BLaER1 treated with 17β-estradiol and CSF1 and Interleukin-3, amounts not matched to agents 10 nM and 100 nM (cell line): ENCODE measurements at regions not wholly inside any gene's neighbourhood (a gene's known extent, or its start where the extent isn't known, plus 50 kb on each side); places are given as distances from the start of the nearest gene placed in this dataset.
"Not testable (repeated sequence)": the region's sequence is repeated elsewhere in the genome, so short reads cannot be mapped to it uniquely, and the experiment has no call there.

Experiments
- H3K27ac ChIP-seq, 11 experiments: shearing (Covaris generic); formaldehyde crosslinking; 2 replicates each; pipeline ENCODE4 v1.8.1; 2022
- H3K27me3 ChIP-seq, 11 experiments: shearing (Covaris generic); formaldehyde crosslinking; 2 replicates each; pipeline ENCODE4 v1.8.1; 2022
- H3K36me3 ChIP-seq, 11 experiments: shearing (Covaris generic); formaldehyde crosslinking; 2 replicates each; pipeline ENCODE4 v1.8.1; 2022
- H3K4me1 ChIP-seq, 10 experiments: shearing (Covaris generic); formaldehyde crosslinking; 2 replicates each; pipeline ENCODE4 v1.8.1; 2022
- H3K4me2 ChIP-seq, 11 experiments: shearing (Covaris generic); formaldehyde crosslinking; 2 replicates each; pipeline ENCODE4 v1.8.1; 2022
- H3K4me3 ChIP-seq, 10 experiments: shearing (Covaris generic); formaldehyde crosslinking; 2 replicates each; pipeline ENCODE4 v1.8.1; 2022
- H3K9ac ChIP-seq, 11 experiments: shearing (Covaris generic); formaldehyde crosslinking; 2 replicates each; pipeline ENCODE4 v1.8.1; 2022
- H3K9me3 ChIP-seq, 11 experiments: shearing (Covaris generic); formaldehyde crosslinking; replicated peaks in 1 of 11; 2 replicates each; pipeline ENCODE4 v1.8.1; 2022
- H4K20me1 ChIP-seq, 11 experiments: shearing (Covaris generic); formaldehyde crosslinking; 2 replicates each; pipeline ENCODE4 v1.8.1; 2022
- Cebpa-rat ChIP-seq, 11 experiments: shearing (Covaris generic); IDR thresholded peaks; 2 replicates each; pipeline ENCODE4 v1.8.1; 2022

- Histone ChIP-seq H3K4me3 (no peak overlapping the region; a peak in 1 of 20 replicates), H3K36me3 (no peaks in the 10 kb centered on the region; a peak in 2 of 22 replicates), H3K4me1 (no peaks in the 10 kb centered on the region), H4K20me1 (no peaks in the 10 kb centered on the region), H3K27ac (no peak overlapping the region), H3K27me3 (no peaks in the 10 kb centered on the region), H3K4me2 (no peak overlapping the region), H3K9ac (no peak overlapping the region), H3K9me3 (peaks cover 42 to 60% (median 51%) of the 10 kb centered on the region in 11 experiments)
- TF ChIP-seq Cebpa-rat (IDR thresholded peaks at IDR 0.05) = no peak
Measured at GRCh38 chr15:95784508-95784907, 546.0 kb upstream of the NR2F2 start.

GRCh38 chr15:95785276-95785675 is 545.2 kb upstream of the NR2F2 start:
- H3K27me3 ChIP-seq, H3K36me3 ChIP-seq, H4K20me1 ChIP-seq, H3K27ac ChIP-seq, H3K9ac ChIP-seq, H3K4me2 ChIP-seq, H3K4me1 ChIP-seq, H3K4me3 ChIP-seq: not testable (repeated sequence)
- H3K9me3 ChIP-seq = peaks cover 42 to 60% (median 51%) of the 10 kb centered on the region in 11 experiments

- Histone ChIP-seq H3K36me3 (no peaks in the 10 kb centered on the region), H3K9ac (no peak overlapping the region), H3K9me3 (no peaks in the 10 kb centered on the region), H3K27ac (no peak overlapping the region), H4K20me1 (no peaks in the 10 kb centered on the region), H3K4me1 (no peaks in the 10 kb centered on the region), H3K4me2 (no peak overlapping the region), H3K4me3 (no peak overlapping the region), H3K27me3 (no peaks in the 10 kb centered on the region)
- TF ChIP-seq Cebpa-rat (IDR thresholded peaks at IDR 0.05) = no peak
Measured at GRCh38 chr15:95793231-95793630, 537.3 kb upstream of the NR2F2 start.

- no peaks in the 10 kb centered on the region for H3K27me3 ChIP-seq
- H3K4me2 ChIP-seq = no peak overlapping the region
- H3K9ac ChIP-seq = no peak overlapping the region
- H3K4me1 ChIP-seq = peaks cover 0 to 9% (median 0%) of the 10 kb centered on the region in 10 experiments; a peak in 3 of 20 replicates
- no peak for TF ChIP-seq Cebpa-rat (IDR thresholded peaks at IDR 0.05)
- H3K36me3 ChIP-seq = no peaks in the 10 kb centered on the region
- no peaks in the 10 kb centered on the region for H3K9me3 ChIP-seq
- no peak overlapping the region for H3K27ac ChIP-seq
- no peaks in the 10 kb centered on the region for H4K20me1 ChIP-seq
- no peak overlapping the region for H3K4me3 ChIP-seq
Measured at GRCh38 chr15:95795386-95795785, 535.1 kb upstream of the NR2F2 start.

- TF ChIP-seq Cebpa-rat (IDR thresholded peaks at IDR 0.05) = no peak
- Histone ChIP-seq H3K4me3 (no peak overlapping the region), H3K4me1 (peaks cover 0 to 16% (median 0%) of the 10 kb centered on the region in 10 experiments; a peak in 4 of 20 replicates), H3K27me3 (no peaks in the 10 kb centered on the region), H4K20me1 (no peaks in the 10 kb centered on the region), H3K27ac (no peak overlapping the region; a peak in 1 of 22 replicates), H3K36me3 (no peaks in the 10 kb centered on the region), H3K4me2 (peak overlapping the region in 2 of 11 experiments; percentile 10 to 13; a peak in 1 of 22 replicates), H3K9me3 (no peaks in the 10 kb centered on the region), H3K9ac (no peak overlapping the region)
Measured at GRCh38 chr15:95799286-95800200, 531.0 kb upstream of the NR2F2 start.

- Histone ChIP-seq H3K4me1 (peaks cover 0 to 13% (median 0%) of the 10 kb centered on the region in 10 experiments; a peak in 4 of 20 replicates), H4K20me1 (no peaks in the 10 kb centered on the region), H3K36me3 (no peaks in the 10 kb centered on the region), H3K4me3 (no peak overlapping the region), H3K9me3 (peaks cover 0 to 8% (median 0%) of the 10 kb centered on the region in 11 experiments; a peak in 2 of 22 replicates), H3K9ac (no peak overlapping the region), H3K27me3 (no peaks in the 10 kb centered on the region), H3K27ac (no peak overlapping the region), H3K4me2 (no peak overlapping the region)
- no peak for TF ChIP-seq Cebpa-rat (IDR thresholded peaks at IDR 0.05)
Measured at GRCh38 chr15:95804484-95804883, 526.0 kb upstream of the NR2F2 start.

GRCh38 chr15:95812491-95812890 is 518.0 kb upstream of the NR2F2 start:
- Histone ChIP-seq H3K9ac (no peak overlapping the region), H3K27ac (no peak overlapping the region), H3K4me2 (no peak overlapping the region), H3K9me3 (no peaks in the 10 kb centered on the region), H3K36me3 (no peaks in the 10 kb centered on the region), H3K4me1 (no peaks in the 10 kb centered on the region), H3K4me3 (no peak overlapping the region), H3K27me3 (no peaks in the 10 kb centered on the region), H4K20me1 (no peaks in the 10 kb centered on the region)
- no peak for TF ChIP-seq Cebpa-rat (IDR thresholded peaks at IDR 0.05)

GRCh38 chr15:95814908-95815307 is 515.6 kb upstream of the NR2F2 start:
- Histone ChIP-seq H3K27me3 (no peaks in the 10 kb centered on the region), H3K4me2 (no peak overlapping the region), H3K4me3 (no peak overlapping the region)

GRCh38 chr15:95816591-95816990 is 513.9 kb upstream of the NR2F2 start:
- H3K36me3 ChIP-seq = no peaks in the 10 kb centered on the region
- no peak overlapping the region for H3K4me3 ChIP-seq
- H3K4me2 ChIP-seq = no peak overlapping the region
- H3K27me3 ChIP-seq = no peaks in the 10 kb centered on the region
- H4K20me1 ChIP-seq = no peaks in the 10 kb centered on the region
- no peaks in the 10 kb centered on the region for H3K4me1 ChIP-seq
- no peak overlapping the region for H3K9ac ChIP-seq
- H3K9me3 ChIP-seq = no peaks in the 10 kb centered on the region
- no peak for TF ChIP-seq Cebpa-rat (IDR thresholded peaks at IDR 0.05)
- no peak overlapping the region for H3K27ac ChIP-seq

More at GRCh38 chr15:95814908-95815307, 515.6 kb upstream of the NR2F2 start:
- Histone ChIP-seq H3K36me3 (no peaks in the 10 kb centered on the region), H4K20me1 (no peaks in the 10 kb centered on the region), H3K9me3 (no peaks in the 10 kb centered on the region), H3K9ac (no peak overlapping the region), H3K27ac (no peak overlapping the region), H3K4me1 (no peaks in the 10 kb centered on the region)
- no peak for TF ChIP-seq Cebpa-rat (IDR thresholded peaks at IDR 0.05)

GRCh38 chr15:95822961-95823360 is 507.5 kb upstream of the NR2F2 start:
- H3K4me1 ChIP-seq = no peaks in the 10 kb centered on the region

More at GRCh38 chr15:95822961-95823360, 507.5 kb upstream of the NR2F2 start:
- H3K9ac ChIP-seq = no peak overlapping the region
- no peaks in the 10 kb centered on the region for H3K27me3 ChIP-seq
- no peaks in the 10 kb centered on the region for H3K36me3 ChIP-seq
- H3K4me3 ChIP-seq = no peak overlapping the region
- TF ChIP-seq Cebpa-rat (IDR thresholded peaks at IDR 0.05) = no peak
- H4K20me1 ChIP-seq = no peaks in the 10 kb centered on the region
- no peak overlapping the region for H3K27ac ChIP-seq
- no peaks in the 10 kb centered on the region for H3K9me3 ChIP-seq
- no peak overlapping the region for H3K4me2 ChIP-seq
